Neural progenitor cell (in vitro differentiated cells): ENCODE measurements at regions not wholly inside any gene's neighbourhood (a gene's known extent, or its start where the extent isn't known, plus 50 kb on each side); places are given as distances from the start of the nearest gene placed in this dataset.

Experiments used
- EZH2 ChIP-seq: fragments of 200-600 bp; sonication (generic); IDR thresholded peaks from 2 replicates; pipeline ENCODE4 v1.6.1; 2017; ENCODE audit warnings: antibody characterized with exemption, mild to moderate bottlenecking, moderate library complexity
- TF ChIP-seq, protein P1 (sequence below): fragments of 200-600 bp; sonication (generic); IDR thresholded peaks from 2 replicates; pipeline ENCODE4 v1.5.1; 2017; ENCODE audit warnings: antibody characterized with exemption, mild to moderate bottlenecking

GRCh38 chr11:105357146-105357545, 217.6 kb upstream of the CARD18 start:
- TF ChIP-seq, protein P1, sequence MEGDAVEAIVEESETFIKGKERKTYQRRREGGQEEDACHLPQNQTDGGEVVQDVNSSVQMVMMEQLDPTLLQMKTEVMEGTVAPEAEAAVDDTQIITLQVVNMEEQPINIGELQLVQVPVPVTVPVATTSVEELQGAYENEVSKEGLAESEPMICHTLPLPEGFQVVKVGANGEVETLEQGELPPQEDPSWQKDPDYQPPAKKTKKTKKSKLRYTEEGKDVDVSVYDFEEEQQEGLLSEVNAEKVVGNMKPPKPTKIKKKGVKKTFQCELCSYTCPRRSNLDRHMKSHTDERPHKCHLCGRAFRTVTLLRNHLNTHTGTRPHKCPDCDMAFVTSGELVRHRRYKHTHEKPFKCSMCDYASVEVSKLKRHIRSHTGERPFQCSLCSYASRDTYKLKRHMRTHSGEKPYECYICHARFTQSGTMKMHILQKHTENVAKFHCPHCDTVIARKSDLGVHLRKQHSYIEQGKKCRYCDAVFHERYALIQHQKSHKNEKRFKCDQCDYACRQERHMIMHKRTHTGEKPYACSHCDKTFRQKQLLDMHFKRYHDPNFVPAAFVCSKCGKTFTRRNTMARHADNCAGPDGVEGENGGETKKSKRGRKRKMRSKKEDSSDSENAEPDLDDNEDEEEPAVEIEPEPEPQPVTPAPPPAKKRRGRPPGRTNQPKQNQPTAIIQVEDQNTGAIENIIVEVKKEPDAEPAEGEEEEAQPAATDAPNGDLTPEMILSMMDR: no peak
- TF ChIP-seq EZH2: no peak
